Small intestine (tissue), 7 donors: ENCODE measurements at regions not wholly inside any gene's neighbourhood (a gene's known extent, or its start where the extent isn't known, plus 50 kb on each side); places are given as distances from the start of the nearest gene placed in this dataset.
"Not testable (repeated sequence)": the region's sequence is repeated elsewhere in the genome, so short reads cannot be mapped to it uniquely, and the experiment has no call there.

Source experiments
- DNase-seq, 2 donors: peaks; one replicate each; pipeline versions ENCODE4 v3.0.0 to v3.0.0-alpha.2; 2013
- FAIRE-seq: peaks from 2 replicates; lab custom pipeline; 2012; peaks lifted over from hg19 to GRCh38; lab: Jason Lieb, UNC
- H3K27ac ChIP-seq, 3 donors: one replicate each; pipeline ENCODE4 v1.5.1; 2013; ENCODE audit warnings: low read length in 2 of 3, mild to moderate bottlenecking in 2 of 3, control low read depth in 1 of 3, inconsistent platforms in 1 of 3, low read depth in 1 of 3, moderate library complexity in 1 of 3
- H3K27me3 ChIP-seq, 3 donors: one replicate each; pipeline ENCODE4 v1.6.1; 2013; ENCODE audit warnings: low read length in 3 of 3, inconsistent platforms in 1 of 3; ENCODE audit not compliant: control insufficient read depth in 3 of 3, insufficient read depth in 3 of 3
- H3K36me3 ChIP-seq, 3 donors: one replicate each; pipeline ENCODE4 v1.6.1; 2013; ENCODE audit warnings: low read length in 3 of 3, inconsistent platforms in 1 of 3, low read depth in 1 of 3, mild to moderate bottlenecking in 1 of 3, moderate library complexity in 1 of 3; ENCODE audit not compliant: control insufficient read depth in 3 of 3, insufficient read depth in 2 of 3
- H3K4me1 ChIP-seq, 3 donors: one replicate each; pipeline ENCODE4 v1.6.1; 2013; ENCODE audit warnings: low read length in 2 of 3, inconsistent platforms in 1 of 3, low read depth in 1 of 3, mild to moderate bottlenecking in 1 of 3, moderate library complexity in 1 of 3; ENCODE audit not compliant: control insufficient read depth in 3 of 3, insufficient read depth in 2 of 3
- H3K4me3 ChIP-seq, 3 donors: one replicate each; pipeline ENCODE4 v1.5.1; 2013; ENCODE audit warnings: low read length in 3 of 3, control low read depth in 1 of 3, inconsistent platforms in 1 of 3, low read depth in 1 of 3, mild to moderate bottlenecking in 1 of 3, moderate library complexity in 1 of 3
- H3K9me3 ChIP-seq, 2 donors: one replicate each; pipeline ENCODE4 v1.6.1; 2013; ENCODE audit warnings: low read depth in 1 of 2, low read length in 1 of 2; ENCODE audit not compliant: control insufficient read depth in 2 of 2, insufficient read depth in 1 of 2
- WGBS, 3 donors: extraction: QIAGEN DNeasy Blood & Tissue Kit; methylation state at CpG; one replicate each; pipeline ENCODE4 v1.1.7; 2013; 5-methylcytosine and 5-hydroxymethylcytosine counted together
- donor health status: healthy with polysubstance abuse.
- donor health status: control.
- donor health status: control.
- donor health status: Bipolar disorder and iron deficiency.
- donor health status: healthy.

DNA sequence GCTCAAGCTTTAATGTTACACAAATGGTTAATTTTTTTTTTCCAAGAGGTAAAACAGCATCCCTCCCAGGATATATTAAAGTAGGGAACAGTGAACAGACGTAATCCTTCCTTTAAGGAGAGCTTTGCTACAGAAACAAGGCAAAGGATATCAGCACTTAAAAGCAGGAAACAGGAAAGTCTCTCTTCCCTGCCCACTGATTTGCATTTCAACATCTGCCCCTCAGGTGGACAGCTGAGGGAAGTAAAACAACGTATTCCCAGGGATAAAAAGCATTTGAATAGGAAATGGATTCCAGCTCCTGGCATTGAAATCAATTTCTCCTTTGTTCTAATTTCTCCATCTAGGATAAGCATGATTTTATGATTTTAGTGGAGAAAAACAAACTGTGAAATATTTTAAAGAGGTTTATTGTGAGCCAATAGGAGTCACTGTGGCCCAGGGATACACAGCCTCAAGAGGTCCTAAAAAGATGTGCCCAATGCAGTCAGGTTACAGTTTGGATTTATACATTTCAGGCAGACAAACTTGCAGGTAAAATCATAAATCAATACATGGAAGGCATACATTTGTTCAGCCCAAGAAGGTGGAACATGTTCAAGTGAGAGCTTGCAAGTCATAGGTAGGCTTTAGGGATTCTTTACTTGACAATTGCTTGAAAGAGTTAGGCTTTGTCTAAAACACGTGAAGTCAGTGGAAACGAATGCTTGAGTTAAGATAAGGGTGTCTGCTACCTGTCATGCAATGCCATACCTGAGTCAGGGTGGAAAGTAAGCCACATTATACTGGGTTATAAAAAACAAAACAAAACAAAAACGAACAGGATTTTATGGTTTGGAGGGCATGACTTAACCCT, 286.2 kb upstream of the VWC2 start:
- H3K36me3 ChIP-seq = no peaks in the 10 kb centered on the region
- peaks cover 0 to 3% (median 0%) of the 10 kb centered on the region in 3 donors for H3K4me1 ChIP-seq
- H3K4me3 ChIP-seq = no peak overlapping the region
- no peaks in the 10 kb centered on the region for H3K9me3 ChIP-seq
- no peak overlapping the region for H3K27ac ChIP-seq
- no peaks in the 10 kb centered on the region for H3K27me3 ChIP-seq
- no peak for FAIRE-seq
- WGBS, 3 donors = 15 to 25% (median 17%) methylated on average over 5 of the region's 5 CpGs
- peak in 1 of 2 donors; percentile 35 for DNase-seq

DNA sequence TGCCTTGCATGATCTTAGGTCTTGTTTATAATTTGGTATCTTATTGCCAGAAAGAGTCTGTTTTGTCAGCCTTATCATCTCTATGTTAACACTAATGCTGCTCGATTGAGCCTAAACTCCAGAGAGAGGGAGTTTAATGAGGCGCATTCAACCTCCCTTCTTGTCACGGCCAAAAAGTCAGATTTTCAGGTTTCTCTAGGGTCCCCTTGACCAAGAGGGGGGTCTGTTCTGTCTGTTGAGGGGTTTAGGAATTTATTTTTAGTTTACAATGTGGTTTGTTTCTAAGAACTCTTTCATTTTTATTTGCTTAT, 285.7 kb upstream of the VWC2 start:
- DNase-seq (no peak), FAIRE-seq (no peak)
- Histone ChIP-seq H3K27me3 (no peaks in the 10 kb centered on the region), H3K9me3 (no peaks in the 10 kb centered on the region), H3K27ac (no peak overlapping the region), H3K4me1 (peaks cover 0 to 3% (median 0%) of the 10 kb centered on the region in 3 donors), H3K36me3 (no peaks in the 10 kb centered on the region), H3K4me3 (no peak overlapping the region)
- 33 to 58% (median 52%) methylated on average over 3 of the region's 3 CpGs for WGBS, 3 donors

DNA sequence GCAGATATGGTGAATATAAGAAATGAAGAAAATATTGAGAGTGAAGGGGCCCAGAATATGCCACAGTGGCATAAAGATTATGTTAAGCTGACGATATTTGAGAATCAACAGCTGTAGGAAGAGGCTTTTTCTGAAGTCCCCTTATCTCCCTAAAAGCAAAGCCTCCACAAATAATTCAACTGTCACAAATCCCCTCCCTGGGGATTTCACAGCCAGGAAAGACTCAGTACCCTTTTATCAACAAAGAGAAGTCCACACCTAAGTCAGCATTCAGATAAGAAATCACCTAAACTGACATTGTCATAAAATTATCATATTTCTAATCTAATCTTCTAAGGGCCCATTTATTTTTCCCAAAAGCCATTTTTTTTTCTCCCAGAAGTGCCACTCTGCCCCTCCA, 284.9 kb upstream of the VWC2 start:
- Histone ChIP-seq H3K36me3 (no peaks in the 10 kb centered on the region), H3K9me3 (no peaks in the 10 kb centered on the region), H3K4me3 (no peak overlapping the region), H3K27ac (no peak overlapping the region), H3K27me3 (no peaks in the 10 kb centered on the region), H3K4me1 (peaks cover 0 to 3% (median 0%) of the 10 kb centered on the region in 3 donors)
- FAIRE-seq = no peak
- DNase-seq = no peak
- WGBS, 3 donors = 23 to 38% (median 35%) methylated on average over 1 of the region's 1 CpG

- FAIRE-seq (no peak), DNase-seq (no peak)
- Histone ChIP-seq H3K36me3 (no peaks in the 10 kb centered on the region), H3K4me3 (no peak overlapping the region), H3K27me3 (no peaks in the 10 kb centered on the region), H3K4me1 (no peaks in the 10 kb centered on the region), H3K9me3 (no peaks in the 10 kb centered on the region), H3K27ac (no peak overlapping the region)
- WGBS, 3 donors = 66 to 77% (median 74%) methylated on average over 6 of the region's 6 CpGs
Measured at GRCh38 chr7:49497471-49497870, 276.0 kb upstream of the VWC2 start.

GRCh38 chr7:49500741-49501140, 272.7 kb upstream of the VWC2 start:
- Histone ChIP-seq H3K27me3 (peaks cover 0 to 2% (median 0%) of the 10 kb centered on the region in 3 donors), H3K4me1 (no peaks in the 10 kb centered on the region), H3K36me3 (no peaks in the 10 kb centered on the region), H3K9me3 (peaks cover 0 to 1% of the 10 kb centered on the region in 2 donors), H3K27ac (no peak overlapping the region), H3K4me3 (no peak overlapping the region)
- FAIRE-seq (no peak), DNase-seq (no peak)
- WGBS, 3 donors = 71 to 82% (median 81%) methylated on average over 2 of the region's 2 CpGs

GRCh38 chr7:49507206-49507605, 266.2 kb upstream of the VWC2 start:
- DNase-seq = not testable (repeated sequence)
- 23 to 52% (median 25%) methylated on average over 2 of the region's 2 CpGs for WGBS, 3 donors

GRCh38 chr7:49513911-49514310, 259.5 kb upstream of the VWC2 start:
- Histone ChIP-seq H3K4me1 (no peaks in the 10 kb centered on the region), H3K27ac (no peak overlapping the region), H3K9me3 (no peaks in the 10 kb centered on the region), H3K27me3 (no peaks in the 10 kb centered on the region), H3K4me3 (no peak overlapping the region), H3K36me3 (no peaks in the 10 kb centered on the region)
- DNase-seq = peak in 1 of 2 donors; percentile 18
- WGBS, 3 donors = 11 to 19% (median 12%) methylated on average over 4 of the region's 4 CpGs
- no peak for FAIRE-seq

More at GRCh38 chr7:49507206-49507605, 266.2 kb upstream of the VWC2 start:
- not testable (repeated sequence) for H3K4me3 ChIP-seq, H3K36me3 ChIP-seq, H3K27ac ChIP-seq, FAIRE-seq, H3K9me3 ChIP-seq, H3K27me3 ChIP-seq, H3K4me1 ChIP-seq

DNA sequence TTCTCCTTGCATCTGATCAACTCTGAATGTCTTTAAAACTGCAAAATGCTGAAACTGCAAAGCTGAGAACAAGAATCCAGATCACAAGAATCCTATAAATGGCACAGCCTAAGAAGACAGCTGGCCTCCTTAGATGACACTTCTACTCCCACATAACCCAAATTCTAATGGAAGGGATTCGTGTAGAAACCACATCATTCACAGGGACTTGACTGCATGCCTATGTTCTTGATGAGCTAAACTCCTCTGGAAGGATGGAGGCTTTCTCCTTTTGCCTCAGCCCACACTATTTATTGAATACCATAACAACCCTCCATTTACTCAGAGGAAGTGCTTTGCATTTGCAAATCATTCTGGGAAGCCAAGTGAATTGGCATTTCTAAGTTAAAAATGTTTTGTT, 252.5 kb upstream of the VWC2 start:
- 23 to 42% (median 33%) methylated on average over 1 of the region's 1 CpG for WGBS, 3 donors
- FAIRE-seq = no peak

DNA sequence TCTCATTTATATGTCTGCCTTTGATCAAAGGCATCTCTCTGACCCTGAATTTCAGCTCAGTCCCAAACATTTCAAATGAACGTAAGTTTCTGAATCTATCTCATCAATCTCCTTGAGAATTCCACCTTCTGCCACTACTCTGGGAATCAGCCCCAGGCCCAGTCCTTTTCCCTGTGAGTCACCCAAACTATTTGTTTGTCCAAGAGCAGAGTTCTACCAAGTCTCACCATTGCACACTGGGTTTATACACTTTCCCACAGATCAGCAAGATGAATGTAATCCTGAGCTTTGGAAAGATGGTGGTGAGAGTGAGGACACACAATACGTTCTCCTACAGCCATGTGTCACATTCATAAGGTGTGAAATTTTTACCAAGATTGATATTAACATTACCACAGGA, 251.3 kb upstream of the VWC2 start:
- 45 to 60% (median 47%) methylated on average over 2 of the region's 2 CpGs for WGBS, 3 donors
- Histone ChIP-seq H3K27ac (no peak overlapping the region), H3K4me3 (no peak overlapping the region), H3K27me3 (no peaks in the 10 kb centered on the region), H3K4me1 (no peaks in the 10 kb centered on the region), H3K9me3 (no peaks in the 10 kb centered on the region), H3K36me3 (no peaks in the 10 kb centered on the region)
- DNase-seq (no peak), FAIRE-seq (no peak)

More for the DNA sequence above, 252.5 kb upstream of the VWC2 start:
- Histone ChIP-seq H3K27me3 (no peaks in the 10 kb centered on the region), H3K4me3 (no peak overlapping the region), H3K36me3 (no peaks in the 10 kb centered on the region), H3K9me3 (no peaks in the 10 kb centered on the region), H3K27ac (no peak overlapping the region), H3K4me1 (no peaks in the 10 kb centered on the region)
- DNase-seq = no peak
